Neural crest cell (in vitro differentiated cells): ENCODE measurements at regions not wholly inside any gene's neighbourhood (a gene's known extent, or its start where the extent isn't known, plus 50 kb on each side); places are given as distances from the start of the nearest gene placed in this dataset.

ENCODE experiments used
- DNase-seq: peaks from one replicate; pipeline ENCODE4 v3.0.0; 2021; ENCODE audit warnings: low read depth, mixed read lengths, low spot score
- H3K27ac Mint-ChIP-seq: one replicate; pipeline ENCODE4 v1.8.0; 2021; ENCODE audit warnings: mild to moderate bottlenecking, mixed read lengths; ENCODE audit not compliant: unreplicated experiment
- H3K27me3 Mint-ChIP-seq: 2 replicates; pipeline ENCODE4 v1.8.0; 2021; ENCODE audit warnings: low read depth, mild to moderate bottlenecking, mixed read lengths
- H3K36me3 Mint-ChIP-seq: 2 replicates; pipeline ENCODE4 v1.8.0; 2021; ENCODE audit warnings: low read depth, mild to moderate bottlenecking, mixed read lengths
- H3K4me1 Mint-ChIP-seq: 2 replicates; pipeline ENCODE4 v1.8.0; 2021; ENCODE audit warnings: mixed read lengths
- H3K4me3 Mint-ChIP-seq: one replicate; pipeline ENCODE4 v1.8.0; 2021; ENCODE audit warnings: mild to moderate bottlenecking, mixed read lengths
- H3K9me3 Mint-ChIP-seq: 2 replicates; pipeline ENCODE4 v1.8.0; 2021; ENCODE audit warnings: mixed read lengths
- CTCF ChIP-seq: fragments of 200-600 bp; sonication (generic); conservative IDR thresholded peaks from 2 replicates; pipeline ENCODE4 v1.5.0; 2021; ENCODE audit warnings: antibody characterized with exemption, mild to moderate bottlenecking

- no peak overlapping the region for H3K4me3 Mint-ChIP-seq
- no peaks in the 10 kb centered on the region for H3K27me3 Mint-ChIP-seq
Measured at GRCh38 chr10:58955615-58956014, 220.8 kb upstream of the PHYHIPL start.

GRCh38 chr10:58956926-58957325 is 219.5 kb upstream of the PHYHIPL start:
- H3K4me1 Mint-ChIP-seq: peaks cover 9% of the 10 kb centered on the region
- no peak for TF ChIP-seq CTCF
- no peak overlapping the region for H3K27ac Mint-ChIP-seq
- no peaks in the 10 kb centered on the region for H3K27me3 Mint-ChIP-seq
- H3K9me3 Mint-ChIP-seq: no peaks in the 10 kb centered on the region
- no peak overlapping the region for H3K4me3 Mint-ChIP-seq
- no peak for DNase-seq
- no peaks in the 10 kb centered on the region for H3K36me3 Mint-ChIP-seq

More at GRCh38 chr10:58955615-58956014, 220.8 kb upstream of the PHYHIPL start:
- Mint-ChIP-seq H3K36me3 (no peaks in the 10 kb centered on the region), H3K4me1 (peaks cover 9% of the 10 kb centered on the region), H3K27ac (no peak overlapping the region), H3K9me3 (no peaks in the 10 kb centered on the region)
- no peak for TF ChIP-seq CTCF
- no peak for DNase-seq

- Mint-ChIP-seq H3K36me3 (no peaks in the 10 kb centered on the region), H3K4me3 (no peak overlapping the region), H3K9me3 (no peaks in the 10 kb centered on the region), H3K27ac (no peak overlapping the region), H3K4me1 (peaks cover 12% of the 10 kb centered on the region), H3K27me3 (no peaks in the 10 kb centered on the region)
- no peak for DNase-seq
- TF ChIP-seq CTCF: no peak
Measured at GRCh38 chr10:58957517-58957916, 218.9 kb upstream of the PHYHIPL start.

GRCh38 chr10:58963101-58963534 is 213.3 kb upstream of the PHYHIPL start:
- Mint-ChIP-seq H3K4me3 (no peak overlapping the region), H3K4me1 (peaks cover 50% of the 10 kb centered on the region), H3K27me3 (no peaks in the 10 kb centered on the region), H3K27ac (no peak overlapping the region), H3K36me3 (no peaks in the 10 kb centered on the region), H3K9me3 (peaks cover 2% of the 10 kb centered on the region)
- TF ChIP-seq CTCF: peak; percentile 50
- no peak for DNase-seq

GRCh38 chr10:58963723-58964124 is 212.7 kb upstream of the PHYHIPL start:
- Mint-ChIP-seq H3K27ac (peak overlapping the region; percentile 97), H3K4me3 (peak overlapping the region; percentile 65), H3K9me3 (peaks cover 2% of the 10 kb centered on the region), H3K4me1 (peaks cover 56% of the 10 kb centered on the region), H3K36me3 (no peaks in the 10 kb centered on the region), H3K27me3 (no peaks in the 10 kb centered on the region)
- DNase-seq: peak; percentile 38
- no peak for TF ChIP-seq CTCF

- H3K4me1 Mint-ChIP-seq: peaks cover 63% of the 10 kb centered on the region
- H3K27me3 Mint-ChIP-seq: no peaks in the 10 kb centered on the region
- H3K4me3 Mint-ChIP-seq: no peak overlapping the region
- no peak for TF ChIP-seq CTCF
- H3K9me3 Mint-ChIP-seq: peaks cover 2% of the 10 kb centered on the region
- no peaks in the 10 kb centered on the region for H3K36me3 Mint-ChIP-seq
- H3K27ac Mint-ChIP-seq: no peak overlapping the region
- DNase-seq: no peak
Measured at GRCh38 chr10:58965855-58966254, 210.6 kb upstream of the PHYHIPL start.
